Medulla oblongata (tissue), 1 donor: ENCODE measurements at regions not wholly inside any gene's neighbourhood (a gene's known extent, or its start where the extent isn't known, plus 50 kb on each side); places are given as distances from the start of the nearest gene placed in this dataset.
"Not testable (repeated sequence)": the region's sequence is repeated elsewhere in the genome, so short reads cannot be mapped to it uniquely, and the experiment has no call there.

Experiments used
- DNase-seq: peaks from one replicate; pipeline ENCODE4 v3.0.0-alpha.2; 2015; ENCODE audit errors: extremely low spot score

DNA sequence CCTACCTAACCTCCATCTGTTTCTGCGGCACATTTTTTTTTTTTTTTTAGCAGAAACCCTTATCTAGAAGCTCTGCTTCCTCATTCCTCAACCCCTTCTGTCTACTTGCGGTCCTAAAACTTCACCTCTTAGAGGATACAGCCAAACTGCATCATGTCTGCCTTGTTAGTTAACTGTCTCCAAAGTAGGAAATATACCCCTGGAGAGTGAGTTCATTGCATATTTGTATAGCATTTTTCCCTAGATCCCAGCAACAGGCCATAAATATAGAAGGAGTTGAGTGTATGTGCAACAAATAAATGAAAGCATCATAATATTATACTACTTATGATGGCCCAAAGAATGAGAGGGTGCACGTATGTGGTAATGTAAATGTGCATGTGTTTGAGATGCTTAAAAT, 1288.6 kb upstream of the GJE1 start:
- no peak for DNase-seq

DNA sequence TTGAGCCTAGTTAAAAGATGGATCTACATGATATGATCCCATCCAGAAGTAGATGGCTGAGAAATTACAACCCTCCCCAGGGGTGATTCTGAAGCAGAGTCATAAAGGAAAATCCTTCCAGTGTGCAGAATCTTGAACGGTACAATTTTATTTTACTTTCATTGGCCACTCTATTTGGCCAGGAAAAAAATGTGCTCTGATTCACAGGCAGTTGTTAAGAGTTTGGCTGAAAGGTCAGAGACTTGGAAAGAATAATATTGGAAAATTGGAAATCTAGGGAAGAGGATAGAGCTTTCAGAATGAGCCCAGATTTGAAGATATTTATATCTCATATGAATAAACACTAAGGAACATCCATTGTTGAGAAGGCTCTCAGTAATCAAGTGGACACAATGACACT, 1299.3 kb upstream of the GJE1 start:
- no peak for DNase-seq

DNA sequence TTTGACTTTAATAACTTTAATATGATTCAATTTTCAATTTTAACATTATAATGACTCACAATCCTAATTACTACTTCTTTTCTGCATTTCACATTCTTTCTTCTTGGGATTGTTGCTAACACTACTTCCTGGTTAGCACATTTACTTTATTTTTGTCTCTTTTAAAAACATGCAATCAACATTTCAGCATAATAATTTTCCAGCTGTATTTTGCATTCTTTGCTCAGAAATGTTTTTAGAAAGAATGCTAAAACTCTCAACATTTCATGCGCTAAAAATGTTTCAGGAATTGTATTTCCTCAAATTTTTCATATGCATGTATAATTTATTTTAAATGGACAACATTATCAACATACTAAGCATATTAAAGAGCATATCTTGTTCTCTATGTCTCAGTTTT, 1302.1 kb upstream of the GJE1 start:
- DNase-seq, result no peak

DNA sequence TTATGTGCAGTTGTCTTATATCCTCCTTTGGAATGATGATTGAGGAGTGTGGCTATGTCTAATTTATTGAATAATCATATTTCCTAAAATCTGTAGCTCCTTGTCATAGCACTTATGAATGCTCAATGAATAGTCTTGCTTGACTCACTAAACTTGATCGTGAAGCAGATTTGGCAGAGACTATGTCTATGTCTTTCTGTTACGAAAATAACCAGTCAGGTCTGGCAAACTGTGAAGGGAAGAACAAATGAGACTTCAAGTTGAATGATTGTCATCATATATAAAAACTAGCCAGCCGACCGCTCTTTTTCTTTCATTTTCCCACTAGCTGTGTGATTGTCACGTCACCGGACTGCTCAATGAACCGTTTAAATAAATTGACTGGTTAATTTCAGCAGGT, 1303.9 kb upstream of the GJE1 start:
- DNase-seq, result no peak

DNA sequence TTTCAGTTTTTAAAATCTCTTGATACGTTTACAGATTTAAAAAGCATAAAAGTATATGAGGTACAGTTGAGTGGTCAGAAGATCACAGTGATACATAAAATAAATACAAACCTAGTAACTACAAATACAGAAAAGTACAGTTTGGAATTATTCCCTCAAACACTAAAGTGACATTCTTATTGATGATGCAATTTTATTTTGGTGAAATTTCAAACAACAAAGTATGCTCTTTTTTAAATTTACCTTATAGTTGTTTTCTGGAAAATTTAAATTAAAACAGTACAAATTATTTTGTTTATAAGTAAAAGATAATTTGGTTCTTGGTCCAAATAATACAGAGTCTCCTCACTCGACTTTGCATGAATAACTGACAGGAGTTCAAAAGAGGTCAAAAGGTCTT, 1305.1 kb upstream of the GJE1 start:
- no peak for DNase-seq

DNA sequence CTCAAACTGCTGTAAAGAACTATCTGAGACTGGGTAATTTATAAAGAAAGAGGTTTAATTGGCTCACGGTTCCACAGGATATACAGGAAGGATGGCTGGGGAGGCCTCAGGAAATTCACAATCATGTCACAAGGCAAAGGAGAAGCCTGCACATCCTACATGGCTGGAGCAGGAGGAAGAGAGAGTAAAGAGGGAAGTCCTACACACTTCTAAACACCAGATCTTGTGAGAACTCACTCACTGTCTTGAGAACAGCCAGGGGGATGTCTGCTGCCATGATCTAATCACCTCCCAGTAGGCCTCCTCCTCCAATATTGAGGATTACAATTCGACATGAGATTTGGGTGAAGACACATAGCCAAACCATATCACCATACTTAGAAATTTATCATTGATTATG, 1307.0 kb upstream of the GJE1 start:
- no peak for DNase-seq

DNA sequence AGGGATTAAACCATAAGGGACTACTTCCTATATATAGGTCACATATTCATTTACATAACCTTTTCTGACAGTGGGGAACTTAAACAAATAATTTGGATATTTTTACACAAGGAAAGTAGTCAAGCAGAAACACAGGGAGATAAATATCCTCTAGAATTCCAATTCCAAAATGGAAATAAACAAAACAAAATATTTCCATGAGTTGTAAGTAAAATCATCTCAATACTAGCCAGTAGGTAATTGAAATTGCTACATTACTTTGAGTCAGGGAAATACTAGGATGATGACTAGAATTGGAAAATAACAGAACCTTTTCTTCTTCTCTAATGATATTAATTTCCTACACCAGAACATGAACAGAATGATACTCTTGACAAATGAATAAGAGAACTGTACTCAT, 1308.1 kb upstream of the GJE1 start:
- DNase-seq, result no peak

DNA sequence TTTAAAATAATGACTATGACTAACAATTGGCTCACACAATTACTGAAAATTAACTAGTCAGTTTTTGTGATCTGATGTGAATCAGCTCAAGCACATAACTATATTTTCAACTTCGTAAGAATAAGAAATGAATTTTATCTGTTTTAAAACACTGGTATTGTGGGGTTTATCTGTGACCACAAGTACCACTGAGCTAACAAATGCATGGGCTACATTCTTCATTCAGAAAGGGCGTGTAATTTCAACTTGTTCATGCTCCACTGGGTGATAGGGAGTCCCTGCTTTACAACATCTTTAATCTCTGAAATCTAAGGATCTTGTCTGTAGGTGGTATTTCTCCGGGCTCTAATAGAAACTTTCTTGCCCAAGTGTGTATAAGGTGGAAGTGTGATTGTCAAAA, 1311.5 kb upstream of the GJE1 start:
- DNase-seq, result no peak

DNA sequence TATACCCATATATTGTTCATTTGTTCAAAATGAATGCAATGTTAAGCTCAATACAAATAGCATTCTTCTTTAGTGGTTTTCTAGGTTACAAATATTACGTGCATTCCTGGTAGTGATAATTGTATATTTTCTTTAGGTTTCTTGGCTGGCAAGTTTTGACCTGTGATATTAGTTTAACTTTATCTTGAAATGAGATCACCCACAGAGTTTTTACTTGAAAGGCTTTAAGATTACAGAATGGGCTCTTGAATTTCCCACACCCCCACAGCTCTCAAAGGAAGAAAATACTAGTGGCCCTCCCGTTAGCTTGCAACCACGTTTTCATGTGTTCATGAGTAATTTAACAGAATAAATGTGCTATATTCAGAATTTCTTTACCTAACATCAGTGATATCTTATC, 1315.5 kb upstream of the GJE1 start:
- no peak for DNase-seq

DNA sequence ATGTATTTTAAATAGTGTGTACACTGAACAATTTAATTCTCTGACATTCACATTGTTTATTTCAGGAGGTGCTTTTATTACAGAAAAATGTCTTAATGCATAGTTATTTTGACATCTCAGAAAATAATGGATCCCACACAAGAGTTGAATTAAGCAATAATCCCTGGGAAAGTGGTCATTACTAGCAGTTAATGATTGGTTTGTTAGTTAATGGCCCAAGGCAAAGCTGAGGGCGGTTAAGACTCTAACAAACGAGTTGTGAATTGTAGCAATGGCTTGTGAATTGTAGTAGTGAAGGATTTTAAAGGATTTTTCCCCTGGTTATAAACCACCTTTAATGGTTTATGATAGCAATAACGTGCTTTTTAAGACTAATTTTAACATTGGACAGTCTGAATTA, 1316.0 kb upstream of the GJE1 start:
- no peak for DNase-seq

DNA sequence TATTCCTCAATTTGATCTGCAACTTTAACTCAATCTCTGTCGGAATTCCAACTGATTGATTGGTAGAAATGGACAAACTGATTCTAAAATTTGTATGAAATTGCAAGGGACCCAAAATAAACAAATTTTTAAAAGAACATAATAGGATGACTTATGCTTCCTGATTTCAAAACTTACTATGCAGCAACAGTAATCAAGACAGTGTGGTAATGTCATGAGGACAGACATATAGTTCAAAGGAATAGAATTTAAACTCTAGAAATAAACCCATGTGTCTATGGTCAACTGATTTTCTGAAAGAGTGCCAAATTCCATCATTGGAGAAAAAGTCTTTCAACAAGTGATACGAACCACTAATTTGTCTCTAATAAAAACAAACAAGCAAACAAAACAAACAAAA, 1320.1 kb upstream of the GJE1 start:
- no peak for DNase-seq

DNA sequence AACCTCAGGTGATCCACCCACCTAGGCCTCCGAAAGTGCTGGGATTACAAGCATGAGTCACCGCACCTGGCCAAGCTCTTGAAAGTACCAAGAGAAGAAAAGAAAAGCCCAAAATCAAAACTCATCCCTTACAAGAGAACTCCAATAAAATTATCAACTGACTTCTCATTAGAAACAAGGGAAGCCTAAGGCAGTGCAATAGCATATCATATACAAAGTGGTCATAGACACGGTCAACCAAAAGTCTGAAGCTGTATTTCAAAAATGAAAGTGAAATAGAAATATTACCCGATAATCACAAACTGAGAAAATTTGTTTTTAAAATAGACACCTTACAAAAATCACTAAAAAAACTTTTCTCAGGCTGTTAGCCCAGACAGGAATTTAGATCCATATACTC, 1321.1 kb upstream of the GJE1 start:
- DNase-seq, result no peak

DNA sequence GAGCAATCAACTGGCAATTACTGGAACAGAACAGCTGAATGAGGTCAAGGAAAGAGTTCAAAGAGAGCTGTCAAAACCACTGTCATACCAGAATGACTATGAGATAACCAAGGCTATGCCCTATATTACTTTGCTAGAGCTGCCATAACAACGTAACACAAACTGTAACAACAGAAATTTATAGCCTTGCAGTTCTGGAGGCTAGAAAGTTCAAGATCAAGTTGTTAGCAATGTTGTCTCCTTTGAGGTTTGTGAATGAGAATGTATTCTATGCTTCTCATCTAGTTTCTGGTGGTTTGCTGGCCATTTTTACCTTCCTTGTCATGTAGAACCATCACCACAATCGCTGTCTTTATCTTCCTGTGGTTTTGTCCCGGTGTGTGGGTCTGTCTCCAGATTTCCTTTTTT, 1323.0 kb upstream of the GJE1 start:
- DNase-seq, result no peak

DNA sequence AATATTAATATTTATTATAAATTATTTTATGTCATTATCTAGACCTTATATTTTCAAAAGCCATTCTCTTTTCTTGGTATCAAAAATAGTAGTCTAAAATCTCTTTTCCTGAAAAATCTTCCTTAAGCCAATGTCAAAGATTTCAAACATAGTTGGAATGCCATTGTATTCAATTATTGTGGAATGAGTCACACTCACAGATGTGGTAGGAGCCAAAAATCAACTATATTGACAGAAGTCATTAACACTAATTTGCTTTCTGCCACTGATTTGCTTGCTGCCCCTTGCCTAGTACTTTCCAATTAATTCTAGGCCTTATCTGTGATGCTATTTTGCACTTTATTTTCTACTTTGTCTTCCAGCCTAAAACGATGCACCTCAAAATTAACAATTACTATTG, 1326.3 kb upstream of the GJE1 start:
- no peak for DNase-seq

DNA sequence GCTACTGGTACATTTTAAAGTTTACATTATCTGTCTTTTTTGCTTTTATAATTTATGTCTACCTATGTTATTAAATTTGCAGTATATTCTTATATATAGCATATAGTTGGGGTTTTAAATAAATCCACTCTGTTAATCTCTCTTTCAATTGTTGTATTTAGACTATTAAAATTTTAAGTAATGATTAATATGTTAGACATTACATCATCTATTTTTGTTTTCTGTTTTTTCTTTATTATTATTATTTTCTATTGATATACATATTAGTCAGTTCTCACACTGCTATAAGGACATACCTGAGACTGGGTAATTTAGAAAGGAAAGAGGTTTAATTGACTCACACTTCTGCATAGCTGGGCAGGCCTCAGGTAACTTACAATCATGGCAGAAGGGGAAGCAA, 1338.2 kb upstream of the GJE1 start:
- no peak for DNase-seq

DNA sequence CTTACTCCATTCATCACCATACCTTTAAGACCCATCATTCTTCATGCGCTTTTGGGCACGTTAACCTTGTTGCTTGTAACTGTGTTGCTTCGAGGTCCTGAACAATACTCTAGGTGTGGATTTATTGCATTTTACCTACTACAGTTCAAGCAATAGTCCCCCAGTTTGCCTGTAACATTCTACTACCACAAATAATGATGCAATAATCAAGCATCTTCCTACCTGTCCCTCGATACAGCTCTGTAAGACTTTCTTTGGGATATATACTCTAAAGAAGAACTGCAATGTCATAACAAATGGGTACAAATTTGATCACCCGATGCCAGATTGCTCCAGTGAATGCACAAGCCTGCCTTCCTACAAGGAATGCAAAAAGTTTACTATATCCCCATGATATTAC, 1342.6 kb upstream of the GJE1 start:
- no peak for DNase-seq

DNA sequence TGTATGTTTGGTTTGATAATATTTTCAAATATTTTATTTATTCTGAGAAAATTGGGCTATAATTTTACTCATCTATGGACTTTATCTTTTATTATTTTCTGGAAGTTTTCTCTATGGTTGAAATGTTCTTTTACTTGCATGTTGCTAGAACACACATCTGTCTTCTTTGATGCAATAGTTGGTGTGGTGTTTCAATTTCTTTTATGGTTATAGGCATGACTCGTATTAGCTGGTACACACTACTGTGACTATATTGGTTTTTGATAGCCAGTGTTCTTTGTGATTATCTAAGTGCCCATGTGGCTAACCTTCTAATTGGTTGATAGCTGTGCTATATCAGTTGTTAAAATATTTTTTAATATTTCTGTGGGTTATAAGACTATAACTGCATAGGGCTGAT, 1343.3 kb upstream of the GJE1 start:
- no peak for DNase-seq

DNA sequence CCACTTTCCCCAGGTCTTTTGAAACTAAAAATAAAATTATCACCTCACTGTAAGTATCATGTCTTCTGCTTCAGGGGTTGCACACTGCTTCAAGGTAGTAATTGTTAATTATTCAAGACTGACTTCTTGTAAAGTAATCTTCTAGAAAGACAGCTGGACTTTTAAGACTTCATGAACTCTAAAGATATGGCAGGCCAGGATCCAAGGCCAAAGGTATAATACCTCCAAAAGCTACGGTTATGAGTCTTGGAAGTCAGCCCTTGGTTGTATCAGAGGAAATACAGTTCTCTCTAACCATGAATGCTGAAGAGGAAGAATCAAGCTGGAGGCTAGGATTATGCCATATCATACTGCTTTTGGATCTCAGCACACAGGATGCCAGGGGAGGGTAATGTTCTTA, 1346.8 kb upstream of the GJE1 start:
- DNase-seq, result no peak

DNA sequence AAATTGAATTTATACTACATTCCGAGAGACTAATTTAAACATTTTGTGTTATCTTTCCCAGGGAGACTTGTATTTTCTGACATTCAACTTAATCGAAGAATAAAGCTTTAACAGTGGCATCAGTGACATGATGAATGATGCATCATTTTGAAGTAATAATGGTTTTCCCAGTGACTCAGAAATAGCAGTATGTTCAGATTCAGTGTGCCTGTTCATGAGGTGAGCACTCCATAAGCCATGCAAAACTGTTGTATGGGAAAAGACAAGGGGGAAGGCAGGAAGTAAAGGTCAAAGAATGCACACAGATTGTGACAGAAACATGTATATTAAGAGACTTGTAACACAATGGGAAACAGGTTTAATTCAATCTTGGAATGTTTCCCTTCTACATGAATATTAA, 1348.2 kb upstream of the GJE1 start:
- no peak for DNase-seq

DNA sequence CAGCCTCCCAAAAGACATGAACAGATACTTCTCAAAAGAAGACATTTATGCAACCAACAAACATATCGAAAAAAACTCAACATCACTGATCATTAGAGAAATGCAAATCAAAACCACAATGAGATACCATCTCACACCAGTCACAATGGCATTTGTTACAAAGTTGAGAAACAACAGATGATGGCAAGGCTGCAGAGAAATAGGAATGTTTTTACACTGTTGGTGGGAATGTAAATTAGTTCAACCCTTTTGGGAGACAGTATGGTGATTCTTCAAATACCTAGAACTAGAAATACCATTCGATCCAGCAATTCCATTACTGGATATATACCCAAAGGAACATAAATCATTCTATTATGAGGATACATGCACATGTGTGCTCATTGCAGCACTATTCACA, 1349.2 kb upstream of the GJE1 start:
- DNase-seq, result not testable (repeated sequence)

DNA sequence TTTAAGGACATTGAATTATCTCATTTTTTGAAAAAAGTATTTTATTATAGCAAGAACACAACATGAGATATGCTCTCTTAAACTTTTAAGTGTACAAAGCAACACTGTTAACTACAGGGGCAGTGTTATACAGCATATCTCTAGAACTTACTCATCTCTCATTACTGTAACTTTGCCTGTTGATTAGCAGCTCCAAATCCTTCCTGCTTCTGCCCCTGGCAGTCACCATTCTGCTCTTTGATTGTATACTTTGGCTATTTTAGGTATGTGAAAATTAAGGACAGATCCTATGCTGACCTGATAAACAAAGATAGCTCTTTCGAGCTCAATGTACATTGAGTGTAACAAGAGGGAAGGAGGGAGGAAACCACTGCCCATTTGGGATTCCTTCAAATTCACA, 1349.8 kb upstream of the GJE1 start:
- DNase-seq, result no peak

DNA sequence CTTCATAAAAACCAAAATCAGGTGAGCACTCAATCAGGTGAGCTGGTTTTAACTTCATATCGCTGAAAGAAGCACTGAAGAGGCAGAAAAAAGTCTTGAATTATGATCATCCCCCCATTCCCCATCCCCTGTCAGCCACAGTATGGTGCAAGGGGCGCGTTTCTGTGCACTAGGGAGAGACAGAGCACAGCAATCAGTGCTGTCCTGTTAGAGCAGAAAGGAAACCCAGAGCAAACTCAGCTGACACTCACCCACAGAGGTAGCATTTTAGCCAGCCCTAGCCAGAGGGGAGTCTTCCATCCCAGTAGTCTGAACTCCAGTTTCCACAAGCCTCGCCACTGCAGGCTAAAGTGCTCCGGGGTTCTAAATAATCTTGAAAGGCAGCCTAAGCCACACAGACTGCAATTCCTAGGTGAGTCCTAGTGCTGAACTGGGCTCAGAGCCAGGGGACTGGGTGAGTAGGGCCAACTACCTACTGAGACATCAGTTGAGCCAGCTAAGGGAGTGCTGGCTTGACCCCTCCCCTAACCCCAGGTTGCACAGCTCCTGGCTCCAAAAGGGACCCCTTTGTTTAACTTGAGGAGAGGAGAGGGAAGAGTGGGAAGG, 1352.6 kb upstream of the GJE1 start:
- no peak for DNase-seq

DNA sequence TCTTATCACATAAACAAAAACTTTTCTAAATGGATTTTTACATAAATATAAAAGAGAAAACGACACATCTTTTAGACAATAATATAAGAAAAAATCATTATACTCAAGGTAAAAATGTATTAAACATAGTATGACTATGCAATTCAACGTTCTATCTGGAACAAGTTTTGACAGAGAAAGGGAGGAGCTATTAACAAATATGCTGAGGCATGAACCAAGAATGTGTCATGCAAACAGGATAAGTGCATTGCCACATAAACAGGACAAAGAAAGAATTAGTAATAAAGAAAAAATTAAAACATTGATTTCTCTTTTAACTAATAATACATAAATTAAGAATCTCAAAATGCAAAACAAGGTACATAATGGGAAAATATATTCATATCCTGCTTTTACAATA, 1353.4 kb upstream of the GJE1 start:
- DNase-seq, result no peak

DNA sequence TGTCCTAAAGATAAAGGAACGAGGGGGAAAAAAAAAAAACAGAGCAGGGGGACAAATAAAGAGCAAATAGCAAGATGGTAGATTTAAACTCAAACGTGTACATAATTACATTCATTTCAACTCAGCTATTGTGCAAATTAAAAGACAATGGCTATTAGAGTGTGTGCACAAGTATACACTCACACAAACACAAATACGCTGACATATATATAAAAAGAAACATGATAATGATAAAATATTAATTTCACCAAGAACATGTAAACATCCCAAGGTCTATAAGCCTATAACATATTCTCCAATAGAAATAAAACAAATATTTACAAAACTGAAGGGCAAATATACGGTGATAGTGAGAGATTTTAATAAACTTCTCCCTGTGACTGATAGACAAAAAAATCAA, 1354.9 kb upstream of the GJE1 start:
- DNase-seq, result no peak

DNA sequence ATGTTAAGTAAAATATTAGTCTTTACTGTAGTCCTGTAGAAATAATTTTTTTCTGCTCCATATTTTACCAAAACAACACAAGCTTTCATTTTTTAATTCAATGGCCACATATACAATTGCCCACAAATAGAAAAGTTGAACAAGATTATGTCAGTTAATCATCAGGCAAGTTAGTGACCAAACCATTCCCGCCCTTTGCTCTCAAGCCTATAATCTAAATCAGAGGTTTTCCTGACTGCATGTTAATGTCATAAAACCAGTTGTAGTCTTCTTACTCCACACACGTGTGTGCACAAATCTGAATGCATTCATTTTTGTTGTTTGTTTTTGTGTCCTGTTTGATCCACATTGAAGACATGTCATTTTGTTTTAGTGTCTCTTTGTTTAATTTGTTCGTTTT, 1357.7 kb upstream of the GJE1 start:
- DNase-seq, result no peak
